RWPE2 (cell line): ENCODE measurements at regions not wholly inside any gene's neighbourhood (a gene's known extent, or its start where the extent isn't known, plus 50 kb on each side); places are given as distances from the start of the nearest gene placed in this dataset.

ENCODE experiments used
- ATAC-seq: fragments of 200-7000 bp; cut with Tn5 transposase; 3 replicates; pipeline ENCODE4 v1.9.1; 2021; ENCODE audit warnings: low read depth
- DNase-seq: peaks from one replicate; pipeline ENCODE4 v3.0.0-alpha.2; 2020; ENCODE audit warnings: low spot score
- H3K27ac ChIP-seq: fragments of 450-650 bp; 2 replicates; pipeline ENCODE4 v1.5.1; 2017; ENCODE audit warnings: mild to moderate bottlenecking; ENCODE audit not compliant: poor library complexity, severe bottlenecking
- H3K27me3 ChIP-seq: fragments of 250-450 bp; sonication (Bioruptor Pico); 2 replicates; pipeline ENCODE4 v1.5.1; 2021; ENCODE audit warnings: mild to moderate bottlenecking, moderate library complexity; ENCODE audit not compliant: insufficient read depth, poor library complexity, severe bottlenecking
- H3K36me3 ChIP-seq: fragments of 250-450 bp; sonication (Bioruptor Pico); 2 replicates; pipeline ENCODE4 v1.5.1; 2020; ENCODE audit warnings: low read depth, mild to moderate bottlenecking, moderate library complexity
- H3K4me1 ChIP-seq: fragments of 250-450 bp; sonication (Bioruptor Pico); 2 replicates; pipeline ENCODE4 v1.5.1; 2021; ENCODE audit warnings: mild to moderate bottlenecking, moderate library complexity; ENCODE audit not compliant: insufficient read depth, poor library complexity, severe bottlenecking
- H3K4me3 ChIP-seq: fragments of 250-450 bp; sonication (Bioruptor Pico); 2 replicates; pipeline ENCODE4 v1.5.1; 2021; ENCODE audit warnings: mild to moderate bottlenecking, moderate library complexity; ENCODE audit not compliant: severe bottlenecking
- H3K9me3 ChIP-seq: fragments of 250-450 bp; sonication (Bioruptor Pico); 2 replicates; pipeline ENCODE4 v1.5.1; 2021; ENCODE audit warnings: mild to moderate bottlenecking, moderate library complexity; ENCODE audit not compliant: severe bottlenecking
- TF ChIP-seq, protein P1 (sequence below): fragments of 450-650 bp; IDR thresholded peaks from one replicate; pipeline ENCODE4 v1.5.1; 2017; ENCODE audit warnings: mild to moderate bottlenecking, moderate library complexity; ENCODE audit not compliant: poor library complexity, severe bottlenecking

DNA sequence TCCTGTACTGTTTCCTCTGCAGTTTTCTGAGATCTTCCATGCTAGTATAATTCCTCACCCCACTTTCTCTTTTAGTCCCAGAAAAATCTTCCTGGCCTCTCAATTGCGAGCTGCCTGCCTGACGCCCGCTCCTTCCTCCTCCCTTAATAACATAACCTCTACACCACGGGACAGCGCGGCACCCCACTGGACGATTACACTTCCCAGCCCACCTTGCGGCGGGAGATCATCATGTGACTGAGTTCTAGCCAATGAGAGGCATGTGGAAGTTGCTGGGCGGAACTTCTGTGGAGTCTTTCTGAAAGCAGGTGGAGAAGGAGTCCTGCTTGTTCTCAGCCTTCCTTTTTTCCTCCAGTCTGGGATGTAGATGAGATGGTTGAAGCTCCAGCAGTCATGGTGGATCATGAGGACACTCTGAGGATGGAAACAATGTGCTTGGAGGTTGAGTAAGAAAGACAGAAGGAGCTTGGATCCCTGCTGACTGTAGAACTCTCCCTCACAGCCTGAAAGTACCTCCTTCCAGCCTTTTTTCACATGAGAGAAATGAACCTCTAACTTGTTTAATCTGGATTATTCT, 133.6 kb upstream of the VRK1 start:
- no peak for ATAC-seq
- Histone ChIP-seq H3K27me3 (peaks cover 43% of the 10 kb centered on the region), H3K27ac (no peak overlapping the region), H3K36me3 (no peaks in the 10 kb centered on the region), H3K4me1 (no peaks in the 10 kb centered on the region), H3K9me3 (no peaks in the 10 kb centered on the region), H3K4me3 (no peak overlapping the region)
- TF ChIP-seq, protein P1, sequence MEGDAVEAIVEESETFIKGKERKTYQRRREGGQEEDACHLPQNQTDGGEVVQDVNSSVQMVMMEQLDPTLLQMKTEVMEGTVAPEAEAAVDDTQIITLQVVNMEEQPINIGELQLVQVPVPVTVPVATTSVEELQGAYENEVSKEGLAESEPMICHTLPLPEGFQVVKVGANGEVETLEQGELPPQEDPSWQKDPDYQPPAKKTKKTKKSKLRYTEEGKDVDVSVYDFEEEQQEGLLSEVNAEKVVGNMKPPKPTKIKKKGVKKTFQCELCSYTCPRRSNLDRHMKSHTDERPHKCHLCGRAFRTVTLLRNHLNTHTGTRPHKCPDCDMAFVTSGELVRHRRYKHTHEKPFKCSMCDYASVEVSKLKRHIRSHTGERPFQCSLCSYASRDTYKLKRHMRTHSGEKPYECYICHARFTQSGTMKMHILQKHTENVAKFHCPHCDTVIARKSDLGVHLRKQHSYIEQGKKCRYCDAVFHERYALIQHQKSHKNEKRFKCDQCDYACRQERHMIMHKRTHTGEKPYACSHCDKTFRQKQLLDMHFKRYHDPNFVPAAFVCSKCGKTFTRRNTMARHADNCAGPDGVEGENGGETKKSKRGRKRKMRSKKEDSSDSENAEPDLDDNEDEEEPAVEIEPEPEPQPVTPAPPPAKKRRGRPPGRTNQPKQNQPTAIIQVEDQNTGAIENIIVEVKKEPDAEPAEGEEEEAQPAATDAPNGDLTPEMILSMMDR = no peak
- no peak for DNase-seq

GRCh38 chr14:96666088-96666487, 131.1 kb upstream of the VRK1 start:
- Histone ChIP-seq H3K9me3 (no peaks in the 10 kb centered on the region), H3K4me1 (no peaks in the 10 kb centered on the region), H3K4me3 (no peak overlapping the region), H3K27me3 (peaks cover 37% of the 10 kb centered on the region), H3K36me3 (no peaks in the 10 kb centered on the region), H3K27ac (no peak overlapping the region)
- TF ChIP-seq, protein P1 = no peak
- DNase-seq = no peak
- ATAC-seq = no peak

GRCh38 chr14:96670391-96670790, 126.8 kb upstream of the VRK1 start:
- ATAC-seq (no peak), DNase-seq (no peak)
- no peaks in the 10 kb centered on the region for H3K36me3 ChIP-seq
- H3K4me1 ChIP-seq = no peaks in the 10 kb centered on the region
- peaks cover 27% of the 10 kb centered on the region for H3K27me3 ChIP-seq
- H3K4me3 ChIP-seq = no peak overlapping the region
- TF ChIP-seq, protein P1 = no peak
- H3K9me3 ChIP-seq = no peaks in the 10 kb centered on the region
- no peak overlapping the region for H3K27ac ChIP-seq

- DNase-seq (no peak), ATAC-seq (no peak)
- H3K4me3 ChIP-seq = no peak overlapping the region
- peaks cover 21% of the 10 kb centered on the region for H3K27me3 ChIP-seq
- no peaks in the 10 kb centered on the region for H3K9me3 ChIP-seq
- no peak overlapping the region for H3K27ac ChIP-seq
- no peaks in the 10 kb centered on the region for H3K36me3 ChIP-seq
- TF ChIP-seq, protein P1 = no peak
- no peaks in the 10 kb centered on the region for H3K4me1 ChIP-seq
Observed at GRCh38 chr14:96671218-96671617, 126.0 kb upstream of the VRK1 start.

DNA sequence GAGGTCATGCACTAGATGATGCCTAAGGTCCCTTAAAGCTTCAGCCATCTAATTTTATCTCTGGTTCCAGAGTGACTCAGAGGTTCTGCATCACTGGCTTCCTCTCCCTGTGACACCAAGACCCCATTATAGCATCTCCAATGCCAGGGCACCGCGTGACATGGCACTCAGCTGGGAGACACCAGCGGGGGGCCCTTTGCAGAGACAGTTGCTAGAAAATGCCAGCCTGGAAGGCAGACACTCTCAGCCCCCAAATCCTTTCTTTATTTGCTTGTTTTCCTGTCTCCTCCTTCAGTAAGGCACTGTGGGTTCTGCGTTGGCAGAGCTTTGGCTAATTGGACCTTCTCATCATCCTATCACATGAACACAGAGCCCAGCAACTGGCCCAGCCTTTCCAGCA, 123.5 kb upstream of the VRK1 start:
- Histone ChIP-seq H3K4me1 (no peaks in the 10 kb centered on the region), H3K9me3 (no peaks in the 10 kb centered on the region), H3K27me3 (peaks cover 10% of the 10 kb centered on the region), H3K36me3 (no peaks in the 10 kb centered on the region), H3K27ac (no peak overlapping the region), H3K4me3 (no peak overlapping the region)
- ATAC-seq (no peak), DNase-seq (no peak)
- TF ChIP-seq, protein P1 = no peak
